ENCODE measurements at regions not wholly inside any gene's neighbourhood (a gene's known extent, or its start where the extent isn't known, plus 50 kb on each side); places are given as distances from the start of the nearest gene placed in this dataset.

- TF ChIP-seq EZH2 (IDR thresholded peaks at IDR 0.05; ENCODE audit: borderline replicate concordance, insufficient read depth, low read length, poor library complexity, severe bottlenecking), result no peak
- no peak for TF ChIP-seq RAD21 (conservative IDR thresholded peaks at IDR 0.05)
- no peak for TF ChIP-seq TAF1 (IDR thresholded peaks at IDR 0.05; ENCODE audit: low read depth)
Observed at GRCh38 chr7:27394871-27395270, 152.3 kb downstream of the EVX1 start.
